ENCODE measurements at regions not wholly inside any gene's neighbourhood (a gene's known extent, or its start where the extent isn't known, plus 50 kb on each side); places are given as distances from the start of the nearest gene placed in this dataset.

DNA sequence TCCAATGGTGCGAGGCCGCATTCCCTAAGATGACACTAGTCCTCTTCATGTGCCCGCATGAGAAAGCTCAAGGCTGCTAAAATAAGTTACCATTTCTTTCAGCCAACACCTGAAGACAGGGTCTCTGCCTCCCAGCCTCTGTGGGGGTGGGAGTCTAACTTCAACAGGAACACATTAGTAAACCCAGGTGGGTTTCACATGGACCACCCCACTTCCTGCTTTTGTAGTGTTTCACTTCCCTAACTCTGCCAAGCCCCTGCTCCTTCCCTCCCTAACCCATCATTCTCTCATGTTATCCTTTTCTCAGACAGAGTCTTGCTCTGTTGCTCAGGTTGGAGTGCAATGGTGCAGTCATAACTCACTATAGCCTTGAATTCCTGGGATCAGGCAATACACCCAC is 783.6 kb downstream of the UQCRFS1 start:
- no peak for ATAC-seq
- H3K36me3 ChIP-seq (ENCODE audit: insufficient read depth in 1 of 2, low read depth in 1 of 2) = no peaks in the 10 kb centered on the region
- TF ChIP-seq, protein P1, sequence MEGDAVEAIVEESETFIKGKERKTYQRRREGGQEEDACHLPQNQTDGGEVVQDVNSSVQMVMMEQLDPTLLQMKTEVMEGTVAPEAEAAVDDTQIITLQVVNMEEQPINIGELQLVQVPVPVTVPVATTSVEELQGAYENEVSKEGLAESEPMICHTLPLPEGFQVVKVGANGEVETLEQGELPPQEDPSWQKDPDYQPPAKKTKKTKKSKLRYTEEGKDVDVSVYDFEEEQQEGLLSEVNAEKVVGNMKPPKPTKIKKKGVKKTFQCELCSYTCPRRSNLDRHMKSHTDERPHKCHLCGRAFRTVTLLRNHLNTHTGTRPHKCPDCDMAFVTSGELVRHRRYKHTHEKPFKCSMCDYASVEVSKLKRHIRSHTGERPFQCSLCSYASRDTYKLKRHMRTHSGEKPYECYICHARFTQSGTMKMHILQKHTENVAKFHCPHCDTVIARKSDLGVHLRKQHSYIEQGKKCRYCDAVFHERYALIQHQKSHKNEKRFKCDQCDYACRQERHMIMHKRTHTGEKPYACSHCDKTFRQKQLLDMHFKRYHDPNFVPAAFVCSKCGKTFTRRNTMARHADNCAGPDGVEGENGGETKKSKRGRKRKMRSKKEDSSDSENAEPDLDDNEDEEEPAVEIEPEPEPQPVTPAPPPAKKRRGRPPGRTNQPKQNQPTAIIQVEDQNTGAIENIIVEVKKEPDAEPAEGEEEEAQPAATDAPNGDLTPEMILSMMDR (IDR thresholded peaks at IDR 0.05) = no peak
- H3K9me3 ChIP-seq = no peaks in the 10 kb centered on the region
- no peaks in the 10 kb centered on the region for H3K4me1 ChIP-seq
- H3K4me3 ChIP-seq = no peak overlapping the region
- DNase-seq = no peak
- H3K27ac ChIP-seq = no peak overlapping the region
- H3K27me3 ChIP-seq (ENCODE audit: insufficient read depth in 3 of 3, low read length in 2 of 3) = peaks cover 0 to 8% (median 0%) of the 10 kb centered on the region in 3 donors
- 92 to 95% (median 93%) methylated on average over 3 of the region's 3 CpGs for WGBS, 3 donors
- intact Hi-C loops (cut with DNase I) = no loop called here

DNA sequence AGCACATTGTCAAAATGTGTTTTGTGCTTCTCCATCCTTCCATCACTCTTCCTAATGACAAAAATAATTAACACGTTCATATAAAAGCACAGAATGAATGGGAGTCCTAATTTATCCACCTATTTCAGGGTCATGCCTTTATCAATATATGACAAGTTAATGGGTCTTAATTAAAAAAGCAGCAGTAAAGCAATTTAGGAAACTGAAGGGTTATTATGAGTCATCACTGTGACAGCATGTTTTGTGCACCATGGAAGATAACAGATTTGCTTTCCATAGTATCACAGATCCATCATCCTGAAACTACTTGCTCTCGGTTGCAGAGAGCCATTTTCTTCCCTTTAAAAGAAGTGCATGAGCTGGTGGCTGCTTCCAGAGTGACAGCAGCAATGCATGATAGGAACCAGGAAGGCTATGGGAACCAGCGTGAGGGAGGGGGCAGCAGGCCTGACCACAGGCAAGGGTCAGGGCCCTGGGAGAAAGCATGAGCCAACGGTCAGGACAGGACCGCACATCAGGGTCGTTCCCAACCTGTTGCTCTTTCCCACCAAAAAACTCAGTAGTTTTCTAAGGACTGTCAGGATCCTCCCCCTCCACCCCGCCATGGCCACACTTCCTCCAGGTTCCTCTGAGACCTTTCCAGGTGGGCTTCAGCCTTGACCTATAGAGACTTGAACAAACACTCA is 784.1 kb downstream of the UQCRFS1 start:
- Histone ChIP-seq H3K27me3 (ENCODE audit: insufficient read depth in 3 of 3, low read length in 2 of 3) (peaks cover 0 to 8% (median 0%) of the 10 kb centered on the region in 3 donors), H3K4me3 (no peak overlapping the region), H3K27ac (no peak overlapping the region), H3K36me3 (ENCODE audit: insufficient read depth in 1 of 2, low read depth in 1 of 2) (no peaks in the 10 kb centered on the region), H3K4me1 (no peaks in the 10 kb centered on the region), H3K9me3 (no peaks in the 10 kb centered on the region)
- TF ChIP-seq, protein P1 (IDR thresholded peaks at IDR 0.05) = no peak
- DNase-seq = no peak
- intact Hi-C loops (cut with DNase I) = no loop called here
- no peak for ATAC-seq
- WGBS, 3 donors = 68 to 86% (median 79%) methylated on average over 7 of the region's 7 CpGs

DNA sequence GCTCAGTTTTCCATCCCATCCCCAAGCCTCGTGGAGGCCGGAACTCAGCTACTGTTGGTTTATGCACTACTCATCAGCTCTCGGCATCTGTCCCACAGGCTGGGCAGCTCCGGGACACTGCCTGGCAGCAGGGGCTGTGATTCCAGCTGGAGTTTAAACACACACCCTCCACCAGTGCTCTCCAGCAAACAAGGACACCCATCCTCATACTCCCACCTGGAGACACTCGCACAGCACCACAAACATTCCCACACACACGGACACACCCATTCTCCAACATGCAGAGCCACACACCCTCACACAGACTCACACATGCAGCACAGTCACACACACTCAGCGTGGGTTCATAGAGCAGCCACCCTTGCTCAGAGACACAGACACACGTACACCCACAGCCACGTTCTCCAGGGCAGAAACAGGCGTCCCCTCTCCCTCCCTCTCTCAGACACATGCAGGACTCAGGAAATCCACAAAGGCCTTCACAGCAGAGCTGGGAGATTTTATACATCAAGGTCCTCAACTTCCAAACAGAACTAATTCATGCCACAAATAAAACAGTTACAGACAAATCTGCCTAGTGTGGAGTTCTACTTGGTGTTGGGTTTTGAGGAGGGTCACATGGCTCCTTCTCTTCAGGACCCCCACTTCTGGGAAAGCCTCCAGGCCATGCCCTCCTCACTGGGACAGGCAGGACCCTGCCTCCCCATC is 785.4 kb downstream of the UQCRFS1 start:
- H3K27ac ChIP-seq = no peak overlapping the region
- H3K36me3 ChIP-seq (ENCODE audit: insufficient read depth in 1 of 2, low read depth in 1 of 2) = no peaks in the 10 kb centered on the region
- H3K27me3 ChIP-seq (ENCODE audit: insufficient read depth in 3 of 3, low read length in 2 of 3) = peaks cover 0 to 16% (median 0%) of the 10 kb centered on the region in 3 donors
- no peak overlapping the region for H3K4me3 ChIP-seq
- intact Hi-C loops (cut with DNase I) = no loop called here
- WGBS, 3 donors = 63 to 67% (median 65%) methylated on average over 10 of the region's 10 CpGs
- H3K9me3 ChIP-seq = no peaks in the 10 kb centered on the region
- TF ChIP-seq, protein P1 (IDR thresholded peaks at IDR 0.05) = no peak
- ATAC-seq (no peak), DNase-seq (no peak)
- no peaks in the 10 kb centered on the region for H3K4me1 ChIP-seq

DNA sequence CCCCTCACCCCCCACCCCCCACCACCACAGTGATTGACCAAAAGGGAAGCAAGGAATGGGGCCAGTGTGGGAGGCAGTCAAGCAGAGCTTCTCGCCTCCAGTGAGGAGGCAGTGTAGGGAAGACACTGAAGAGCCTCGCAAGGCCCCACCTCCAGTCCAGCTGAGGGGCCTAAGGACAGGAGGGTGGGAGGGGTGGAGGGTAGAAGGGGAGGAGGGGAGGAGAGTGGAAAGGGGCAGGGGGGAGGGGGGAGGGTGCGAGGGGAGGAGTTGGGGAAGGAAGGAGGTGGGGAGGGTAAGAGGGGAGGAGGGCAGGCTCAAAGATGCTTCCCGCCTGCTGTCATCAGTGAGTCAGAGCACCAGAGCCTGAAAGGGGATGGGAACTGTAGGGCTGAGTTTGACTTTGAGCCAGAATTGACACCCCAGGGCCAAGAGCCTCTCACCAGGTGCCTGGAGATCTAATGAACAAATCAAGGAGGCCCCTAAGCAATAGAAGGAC is 786.2 kb downstream of the UQCRFS1 start:
- Histone ChIP-seq H3K9me3 (no peaks in the 10 kb centered on the region), H3K27ac (no peak overlapping the region), H3K4me1 (no peaks in the 10 kb centered on the region), H3K4me3 (no peak overlapping the region), H3K36me3 (ENCODE audit: insufficient read depth in 1 of 2, low read depth in 1 of 2) (no peaks in the 10 kb centered on the region), H3K27me3 (ENCODE audit: insufficient read depth in 3 of 3, low read length in 2 of 3) (peaks cover 0 to 16% (median 0%) of the 10 kb centered on the region in 3 donors)
- TF ChIP-seq, protein P1 (IDR thresholded peaks at IDR 0.05) = no peak
- 51 to 62% (median 60%) methylated on average over 4 of the region's 4 CpGs for WGBS, 3 donors
- intact Hi-C loops (cut with DNase I) = no loop called here
- DNase-seq (no peak), ATAC-seq (no peak)

Data from psoas muscle (tissue), 7 donors.